Endodermal cell (in vitro differentiated cells): ENCODE measurements at regions not wholly inside any gene's neighbourhood (a gene's known extent, or its start where the extent isn't known, plus 50 kb on each side); places are given as distances from the start of the nearest gene placed in this dataset.

Source experiments
- DNase-seq: peaks from one replicate; pipeline ENCODE4 v3.0.0-alpha.2; 2017
- H3K27ac ChIP-seq: 2 replicates; pipeline ENCODE4 v1.5.1; 2013; ENCODE audit warnings: mild to moderate bottlenecking, low read depth, low read length, moderate library complexity
- H3K27me3 ChIP-seq: 2 replicates; pipeline ENCODE4 v1.6.1; 2013; ENCODE audit warnings: mild to moderate bottlenecking, low read length, moderate library complexity; ENCODE audit not compliant: insufficient read depth, control insufficient read depth, poor library complexity, severe bottlenecking
- H3K36me3 ChIP-seq: 2 replicates; pipeline ENCODE4 v1.7.0; 2013; ENCODE audit warnings: mild to moderate bottlenecking, low read length, moderate library complexity; ENCODE audit not compliant: control insufficient read depth, insufficient read depth
- H3K4me1 ChIP-seq: one replicate; pipeline ENCODE4 v1.7.0; 2013; ENCODE audit warnings: low read length; ENCODE audit not compliant: control insufficient read depth, insufficient read depth
- H3K4me3 ChIP-seq: 2 replicates; pipeline ENCODE4 v1.5.1; 2013; ENCODE audit warnings: mild to moderate bottlenecking, low read length, moderate library complexity
- H3K9ac ChIP-seq: 2 replicates; pipeline ENCODE4 v1.6.1; 2013; ENCODE audit warnings: mild to moderate bottlenecking, low read length, moderate library complexity; ENCODE audit not compliant: poor library complexity, severe bottlenecking; ENCODE audit errors: extremely low read depth
- H3K9me3 ChIP-seq: 2 replicates; pipeline ENCODE4 v1.6.1; 2013; ENCODE audit warnings: mild to moderate bottlenecking, low read length, moderate library complexity; ENCODE audit not compliant: control insufficient read depth
- H3K27ac Mint-ChIP-seq: 2 replicates; pipeline ENCODE4 v1.8.0; 2020; ENCODE audit warnings: mixed read lengths
- H3K27me3 Mint-ChIP-seq: 2 replicates; pipeline ENCODE4 v1.8.0; 2021; ENCODE audit warnings: mild to moderate bottlenecking, mixed read lengths; ENCODE audit not compliant: insufficient read depth
- H3K36me3 Mint-ChIP-seq: 2 replicates; pipeline ENCODE4 v1.8.0; 2020; ENCODE audit warnings: low read depth, mixed read lengths
- H3K4me1 Mint-ChIP-seq: 2 replicates; pipeline ENCODE4 v1.8.0; 2020; ENCODE audit warnings: mixed read lengths
- H3K4me3 Mint-ChIP-seq: 2 replicates; pipeline ENCODE4 v1.8.0; 2020; ENCODE audit warnings: mild to moderate bottlenecking, moderate library complexity, mixed read lengths
- H3K9me3 Mint-ChIP-seq: 2 replicates; pipeline ENCODE4 v1.8.0; 2020; ENCODE audit warnings: mild to moderate bottlenecking, mixed read lengths
- CTCF ChIP-seq: fragments of 200-600 bp; sonication (generic); conservative IDR thresholded peaks from 2 replicates; pipeline ENCODE4 v1.5.0; 2021; ENCODE audit warnings: antibody characterized with exemption, mild to moderate bottlenecking
- whole genome bisulfite sequencing, 2 experiments: methylation state at CpG; one replicate each; pipeline versions ENCODE4 v1.1.5 to v1.1.7; 2013; ENCODE audit warnings: missing lambda C conversion rate in 2 of 2, mixed read lengths in 1 of 2; ENCODE audit not compliant: insufficient coverage in 1 of 2, insufficient read length in 1 of 2; 5-methylcytosine and 5-hydroxymethylcytosine counted together

GRCh38 chr5:84642324-84642723, 257.6 kb upstream of the EDIL3 start:
- peaks cover 4% of the 10 kb centered on the region for H3K9me3 Mint-ChIP-seq
- H3K9ac ChIP-seq: no peak overlapping the region
- no peaks in the 10 kb centered on the region for H3K4me1 Mint-ChIP-seq
- no peaks in the 10 kb centered on the region for H3K36me3 Mint-ChIP-seq
- no peak overlapping the region for H3K4me3 ChIP-seq
- no peak for TF ChIP-seq CTCF
- no peaks in the 10 kb centered on the region for H3K36me3 ChIP-seq
- no peak overlapping the region for H3K27ac ChIP-seq
- no peak overlapping the region for H3K27ac Mint-ChIP-seq
- no peaks in the 10 kb centered on the region for H3K9me3 ChIP-seq
- no peaks in the 10 kb centered on the region for H3K4me1 ChIP-seq
- no peak for DNase-seq
- H3K27me3 ChIP-seq: no peaks in the 10 kb centered on the region
- no peak overlapping the region for H3K4me3 Mint-ChIP-seq
- 93 to 97% methylated on average over 7 to 8 of the region's 8 CpGs for WGBS, 2 experiments
- H3K27me3 Mint-ChIP-seq: no peaks in the 10 kb centered on the region

GRCh38 chr5:84637662-84638375, 253.1 kb upstream of the EDIL3 start:
- Mint-ChIP-seq H3K4me3 (no peak overlapping the region), H3K27ac (no peak overlapping the region), H3K9me3 (no peaks in the 10 kb centered on the region), H3K4me1 (no peaks in the 10 kb centered on the region), H3K27me3 (no peaks in the 10 kb centered on the region), H3K36me3 (no peaks in the 10 kb centered on the region)
- Histone ChIP-seq H3K4me3 (no peak overlapping the region), H3K36me3 (no peaks in the 10 kb centered on the region), H3K9ac (no peak overlapping the region), H3K27me3 (no peaks in the 10 kb centered on the region), H3K4me1 (no peaks in the 10 kb centered on the region), H3K9me3 (no peaks in the 10 kb centered on the region), H3K27ac (no peak overlapping the region)
- no peak for TF ChIP-seq CTCF
- WGBS, 2 experiments: 100% methylated on average over 1 of the region's 1 CpG
- no peak for DNase-seq

- H3K27me3 Mint-ChIP-seq: no peaks in the 10 kb centered on the region
- no peak overlapping the region for H3K9ac ChIP-seq
- H3K36me3 ChIP-seq: no peaks in the 10 kb centered on the region
- 96 to 98% methylated on average over 9 to 22 of the region's 22 CpGs for WGBS, 2 experiments
- no peak overlapping the region for H3K4me3 ChIP-seq
- DNase-seq: no peak
- H3K4me1 Mint-ChIP-seq: no peaks in the 10 kb centered on the region
- H3K4me3 Mint-ChIP-seq: no peak overlapping the region
- no peak overlapping the region for H3K27ac Mint-ChIP-seq
- no peaks in the 10 kb centered on the region for H3K4me1 ChIP-seq
- no peaks in the 10 kb centered on the region for H3K27me3 ChIP-seq
- no peaks in the 10 kb centered on the region for H3K36me3 Mint-ChIP-seq
- H3K9me3 Mint-ChIP-seq: no peaks in the 10 kb centered on the region
- no peaks in the 10 kb centered on the region for H3K9me3 ChIP-seq
- no peak overlapping the region for H3K27ac ChIP-seq
- TF ChIP-seq CTCF: no peak
Measured at GRCh38 chr5:84635235-84636055, 250.8 kb upstream of the EDIL3 start.
